B cell (primary cell): ENCODE measurements at regions not wholly inside any gene's neighbourhood (a gene's known extent, or its start where the extent isn't known, plus 50 kb on each side); places are given as distances from the start of the nearest gene placed in this dataset.

Experiments used
- ATAC-seq: fragments of 200-7000 bp; cut with Tn5 transposase; one replicate; pipeline ENCODE4 v1.10.0; 2021; ENCODE audit warnings: low read depth, mild to moderate bottlenecking, moderate number of reproducible peaks, moderate library complexity
- CTCF ChIA-PET: fragments of 350-600 bp; sonication (Branson Sonifier 250); formaldehyde crosslinking; loops from one replicate; lab custom pipeline; 2021; ENCODE audit warnings: antibody characterized with exemption, inconsistent platforms; lab: Charles Lee
- POLR2A ChIA-PET: fragments of 350-600 bp; sonication (Branson Sonifier 250); formaldehyde crosslinking; loops from one replicate; lab custom pipeline; 2021; ENCODE audit warnings: antibody characterized with exemption; lab: Charles Lee
- DNase-seq: peaks from one replicate; pipeline ENCODE4 v3.0.0; 2013
- H2AFZ ChIP-seq: 2 replicates; pipeline ENCODE4 v1.6.1; 2012; ENCODE audit warnings: mild to moderate bottlenecking, low read depth, low read length; ENCODE audit not compliant: insufficient read depth, poor library complexity, severe bottlenecking
- H3K27ac ChIP-seq, 2 donors: 1 replicate in 1 of 2; 2 replicates in 1 of 2; pipeline ENCODE4 v1.5.1; 2012 to 2013; ENCODE audit warnings: low read length in 2 of 2, mild to moderate bottlenecking in 2 of 2, moderate library complexity in 1 of 2
- H3K27me3 ChIP-seq, 4 experiments: fragments of 200-600 bp in 1 of 4; sonication (generic) in 1 of 4; replicated peaks in 1 of 4; 1 replicate in 2 of 4; 2 replicates in 2 of 4; pipeline versions ENCODE4 v1.6.1 to v1.7.0; 2013 to 2016; ENCODE audit warnings: low read length in 3 of 4, mild to moderate bottlenecking in 2 of 4, mixed read lengths in 1 of 4, moderate library complexity in 1 of 4; ENCODE audit not compliant: insufficient read depth in 4 of 4, control insufficient read depth in 3 of 4; ENCODE audit errors: control extremely low read depth in 1 of 4
- H3K36me3 ChIP-seq, 2 experiments: replicated peaks in 1 of 2; 1 replicate in 1 of 2; 2 replicates in 1 of 2; pipeline versions ENCODE4 v1.6.1 to v1.7.1; 2013; ENCODE audit warnings: low read length in 1 of 2; ENCODE audit not compliant: insufficient read depth in 2 of 2, control insufficient read depth in 1 of 2; ENCODE audit errors: control extremely low read depth in 1 of 2, extremely low read depth in 1 of 2
- H3K4me1 ChIP-seq, 2 donors: fragments of 200-600 bp in 1 of 2; sonication (generic) in 1 of 2; 1 replicate in 1 of 2; 2 replicates in 1 of 2; pipeline versions ENCODE4 v1.5.1 to v1.6.1; 2013 to 2017; ENCODE audit warnings: low read length in 2 of 2; ENCODE audit not compliant: control insufficient read depth in 2 of 2, insufficient read depth in 2 of 2
- H3K4me2 ChIP-seq: replicated peaks from 2 replicates; pipeline ENCODE3; 2012; ENCODE audit warnings: mild to moderate bottlenecking, low read depth, low read length; ENCODE audit not compliant: poor library complexity, severe bottlenecking
- H3K4me3 ChIP-seq, 5 experiments: fragments of 200-600 bp in 1 of 5; sonication (generic) in 1 of 5; 1 replicate in 3 of 5; 2 replicates in 2 of 5; pipeline versions ENCODE4 v1.5.1 to v1.7.0; 2011 to 2016; ENCODE audit warnings: low read length in 4 of 5, mild to moderate bottlenecking in 4 of 5, low read depth in 2 of 5, control low read depth in 1 of 5, moderate library complexity in 1 of 5; ENCODE audit not compliant: insufficient read depth in 1 of 5; ENCODE audit errors: control extremely low read depth in 1 of 5, extremely low read depth in 1 of 5
- H3K79me2 ChIP-seq: fragments of 200-600 bp; sonication (generic); one replicate; pipeline ENCODE4 v1.6.0; 2016; ENCODE audit warnings: low read length; ENCODE audit not compliant: control insufficient read depth, insufficient read depth
- H3K9ac ChIP-seq: fragments of 200-600 bp; sonication (generic); 2 replicates; pipeline ENCODE4 v1.6.1; 2017; ENCODE audit warnings: mild to moderate bottlenecking, low read length, moderate library complexity
- H3K9me3 ChIP-seq, 3 donors: one replicate each; pipeline versions ENCODE4 v1.6.1 to v1.7.1; 2013; ENCODE audit warnings: low read length in 2 of 3; ENCODE audit not compliant: control insufficient read depth in 2 of 3, insufficient read depth in 1 of 3; ENCODE audit errors: control extremely low read depth in 1 of 3
- H4K20me1 ChIP-seq: 2 replicates; pipeline ENCODE4 v1.6.0; 2012; ENCODE audit warnings: mild to moderate bottlenecking, low read length; ENCODE audit not compliant: insufficient read depth, control insufficient read depth, poor library complexity, severe bottlenecking
- H3K27ac Mint-ChIP-seq: one replicate; pipeline ENCODE4 v1.8.0; 2021; ENCODE audit warnings: mixed read lengths
- H3K27me3 Mint-ChIP-seq: one replicate; pipeline ENCODE4 v1.8.0; 2021; ENCODE audit warnings: mixed read lengths
- H3K4me1 Mint-ChIP-seq: one replicate; pipeline ENCODE4 v1.8.0; 2021; ENCODE audit warnings: mixed read lengths
- H3K4me3 Mint-ChIP-seq: one replicate; pipeline ENCODE4 v1.8.0; 2021; ENCODE audit warnings: mixed read lengths
- H3K9me3 Mint-ChIP-seq: one replicate; pipeline ENCODE4 v1.8.0; 2022; ENCODE audit warnings: mixed read lengths; ENCODE audit not compliant: insufficient read depth
- EZH2 ChIP-seq: IDR thresholded peaks from 2 replicates; pipeline ENCODE4 v1.6.1; 2012; ENCODE audit warnings: borderline replicate concordance, low read depth, mild to moderate bottlenecking, moderate library complexity, low read length; ENCODE audit not compliant: insufficient read depth, poor library complexity, severe bottlenecking
- WGBS: methylation state at CpG from one replicate; pipeline ENCODE4 v1.1.5; 2013; ENCODE audit warnings: missing lambda C conversion rate; ENCODE audit not compliant: insufficient coverage; 5-methylcytosine and 5-hydroxymethylcytosine counted together
- intact Hi-C: fragments of 100-400 bp; cut with micrococcal nuclease; formaldehyde crosslinking; loops from one replicate; pipeline ENCODE4 v1.10.0; 2022
- TF ChIP-seq, protein P1 (sequence below): fragments of 200-600 bp; IDR thresholded peaks from one replicate; pipeline ENCODE4 v1.8.0; 2022; ENCODE audit warnings: antibody characterized with exemption, mild to moderate bottlenecking

DNA sequence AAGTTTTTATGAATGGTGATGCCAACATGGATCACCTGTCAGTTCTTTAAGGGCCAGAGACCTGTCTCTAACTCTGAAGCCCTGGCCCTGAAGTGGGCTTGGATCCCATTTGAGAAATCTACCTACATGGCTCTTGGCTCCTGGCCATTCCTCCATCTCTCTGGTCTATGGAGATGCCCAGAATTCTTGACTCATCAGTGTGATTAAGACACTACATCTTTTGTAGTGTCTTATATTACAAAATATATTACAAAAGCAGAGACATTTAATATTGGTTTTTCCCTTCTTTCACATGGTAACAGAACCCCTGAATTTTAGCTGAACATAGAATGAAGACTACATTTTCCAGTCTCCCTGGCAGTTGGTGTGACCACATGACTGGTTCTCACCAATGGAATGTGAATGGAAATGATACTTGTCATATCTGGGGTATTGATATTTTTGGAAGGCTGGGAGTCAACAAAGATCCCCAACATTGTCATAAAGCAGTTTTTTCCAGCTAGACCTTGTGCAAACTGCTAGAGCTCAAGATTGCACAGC is 198.3 kb downstream of the SREK1 start:
- no peak overlapping the region for H3K9ac ChIP-seq
- no peak overlapping the region for H3K4me3 Mint-ChIP-seq
- CTCF ChIA-PET: no interaction called here
- no peaks in the 10 kb centered on the region for H3K9me3 Mint-ChIP-seq
- no peaks in the 10 kb centered on the region for H3K36me3 ChIP-seq
- H3K27ac ChIP-seq: no peak overlapping the region
- H4K20me1 ChIP-seq: no peaks in the 10 kb centered on the region
- no peak overlapping the region for H3K4me3 ChIP-seq
- H3K4me2 ChIP-seq: no peak overlapping the region
- no peaks in the 10 kb centered on the region for H3K27me3 ChIP-seq
- TF ChIP-seq EZH2: no peak
- TF ChIP-seq, protein P1, sequence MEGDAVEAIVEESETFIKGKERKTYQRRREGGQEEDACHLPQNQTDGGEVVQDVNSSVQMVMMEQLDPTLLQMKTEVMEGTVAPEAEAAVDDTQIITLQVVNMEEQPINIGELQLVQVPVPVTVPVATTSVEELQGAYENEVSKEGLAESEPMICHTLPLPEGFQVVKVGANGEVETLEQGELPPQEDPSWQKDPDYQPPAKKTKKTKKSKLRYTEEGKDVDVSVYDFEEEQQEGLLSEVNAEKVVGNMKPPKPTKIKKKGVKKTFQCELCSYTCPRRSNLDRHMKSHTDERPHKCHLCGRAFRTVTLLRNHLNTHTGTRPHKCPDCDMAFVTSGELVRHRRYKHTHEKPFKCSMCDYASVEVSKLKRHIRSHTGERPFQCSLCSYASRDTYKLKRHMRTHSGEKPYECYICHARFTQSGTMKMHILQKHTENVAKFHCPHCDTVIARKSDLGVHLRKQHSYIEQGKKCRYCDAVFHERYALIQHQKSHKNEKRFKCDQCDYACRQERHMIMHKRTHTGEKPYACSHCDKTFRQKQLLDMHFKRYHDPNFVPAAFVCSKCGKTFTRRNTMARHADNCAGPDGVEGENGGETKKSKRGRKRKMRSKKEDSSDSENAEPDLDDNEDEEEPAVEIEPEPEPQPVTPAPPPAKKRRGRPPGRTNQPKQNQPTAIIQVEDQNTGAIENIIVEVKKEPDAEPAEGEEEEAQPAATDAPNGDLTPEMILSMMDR: no peak
- H3K27me3 Mint-ChIP-seq: peaks cover 8% of the 10 kb centered on the region
- POLR2A ChIA-PET: no interaction called here
- H3K79me2 ChIP-seq: no peaks in the 10 kb centered on the region
- no peak overlapping the region for H3K27ac Mint-ChIP-seq
- no peak for DNase-seq
- H2AFZ ChIP-seq: no peak overlapping the region
- no peaks in the 10 kb centered on the region for H3K9me3 ChIP-seq
- H3K4me1 Mint-ChIP-seq: no peaks in the 10 kb centered on the region
- no peak for ATAC-seq
- intact Hi-C loops: no loop called here
- H3K4me1 ChIP-seq: no peaks in the 10 kb centered on the region

DNA sequence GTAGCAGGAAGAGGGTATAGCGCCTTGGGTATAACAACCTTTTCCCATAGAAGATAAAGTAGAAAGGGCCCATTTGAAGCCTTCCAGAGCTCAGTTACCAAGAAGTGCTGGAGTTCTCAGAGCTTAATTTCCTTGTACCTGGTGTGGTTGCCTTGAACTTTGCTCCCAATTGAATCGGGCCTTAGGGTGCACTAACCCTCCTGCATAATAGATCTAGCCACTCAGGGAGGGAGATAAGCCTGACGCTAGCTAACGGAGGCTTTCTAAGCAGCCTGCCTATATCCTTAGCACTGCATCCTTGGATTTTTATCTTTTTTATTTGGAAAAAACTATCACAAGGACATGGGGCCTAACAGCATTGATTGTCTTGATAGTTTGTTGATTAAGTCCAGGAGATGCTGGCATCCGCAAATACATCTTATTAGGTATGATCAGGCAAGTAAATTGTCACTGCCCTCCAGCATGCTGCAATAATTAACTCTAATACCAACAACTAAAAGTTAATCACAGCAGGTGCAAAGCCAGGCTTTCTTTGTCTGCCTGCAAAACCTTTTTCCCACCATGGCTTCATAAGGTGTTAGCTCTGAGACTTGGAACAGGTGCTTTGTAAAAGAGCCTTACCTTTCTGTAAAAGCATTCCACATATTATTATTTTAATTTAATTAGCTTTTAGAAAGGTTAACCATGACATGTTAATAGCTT is 199.4 kb downstream of the SREK1 start:
- no peak overlapping the region for H3K27ac Mint-ChIP-seq
- ChIA-PET CTCF (interaction anchor here (1.2 to 1.9 kb wide), 4 partner anchors 10 to 414 kb away, joined by 3 to 6 read pairs (median 4); no protein-coding TSS in a partner anchor), POLR2A (no interaction called here)
- H3K4me3 Mint-ChIP-seq: no peak overlapping the region
- ATAC-seq (no peak), DNase-seq (no peak)
- intact Hi-C loops: no loop called here
- H3K4me3 ChIP-seq: no peak overlapping the region
- H3K4me2 ChIP-seq: no peak overlapping the region
- no peaks in the 10 kb centered on the region for H3K4me1 ChIP-seq
- no peak overlapping the region for H3K9ac ChIP-seq
- H3K9me3 Mint-ChIP-seq: no peaks in the 10 kb centered on the region
- H3K9me3 ChIP-seq: no peaks in the 10 kb centered on the region
- H4K20me1 ChIP-seq: no peaks in the 10 kb centered on the region
- TF ChIP-seq EZH2: no peak
- TF ChIP-seq, protein P1: no peak
- H3K36me3 ChIP-seq: no peaks in the 10 kb centered on the region
- no peak overlapping the region for H2AFZ ChIP-seq
- no peak overlapping the region for H3K27ac ChIP-seq
- no peaks in the 10 kb centered on the region for H3K27me3 ChIP-seq
- H3K79me2 ChIP-seq: no peaks in the 10 kb centered on the region
- no peaks in the 10 kb centered on the region for H3K4me1 Mint-ChIP-seq
- peaks cover 15% of the 10 kb centered on the region for H3K27me3 Mint-ChIP-seq
- WGBS: 83% methylated on average over 1 of the region's 5 CpGs
